Left renal cortex interstitium (tissue), 4 donors: ENCODE measurements at regions not wholly inside any gene's neighbourhood (a gene's known extent, or its start where the extent isn't known, plus 50 kb on each side); places are given as distances from the start of the nearest gene placed in this dataset.

Experiments used
- DNase-seq, 4 donors: peaks; one replicate each; pipeline ENCODE4 v3.0.0-alpha.2; 2013; ENCODE audit warnings: low read depth in 4 of 4, low spot score in 2 of 4, missing footprints in 1 of 4

- DNase-seq: no peak
Measured at GRCh38 chr12:43123461-43123860, 428.5 kb downstream of the ADAMTS20 start.

GRCh38 chr12:43120150-43120549 lies 431.9 kb downstream of the ADAMTS20 start:
- DNase-seq: no peak

- DNase-seq: no peak
Measured at GRCh38 chr12:43118881-43119280, 433.1 kb downstream of the ADAMTS20 start.

GRCh38 chr12:43118234-43118633 lies 433.8 kb downstream of the ADAMTS20 start:
- no peak for DNase-seq

- no peak for DNase-seq
Measured at GRCh38 chr12:43117226-43117930, 434.6 kb downstream of the ADAMTS20 start.

GRCh38 chr12:43115441-43116160 lies 436.4 kb downstream of the ADAMTS20 start:
- no peak for DNase-seq

GRCh38 chr12:43114316-43114715 lies 437.7 kb downstream of the ADAMTS20 start:
- no peak for DNase-seq

- DNase-seq: no peak
Measured at GRCh38 chr12:43113616-43114015, 438.4 kb downstream of the ADAMTS20 start.

GRCh38 chr12:43113135-43113534 lies 438.9 kb downstream of the ADAMTS20 start:
- no peak for DNase-seq

GRCh38 chr12:43112101-43112920 lies 439.7 kb downstream of the ADAMTS20 start:
- no peak for DNase-seq

- no peak for DNase-seq
Measured at GRCh38 chr12:43111608-43112007, 440.4 kb downstream of the ADAMTS20 start.

- DNase-seq: no peak
Measured at GRCh38 chr12:43109631-43110345, 442.2 kb downstream of the ADAMTS20 start.

GRCh38 chr12:43108656-43109055 lies 443.3 kb downstream of the ADAMTS20 start:
- DNase-seq: no peak

GRCh38 chr12:43107026-43107775 lies 444.8 kb downstream of the ADAMTS20 start:
- no peak for DNase-seq

- no peak for DNase-seq
Measured at GRCh38 chr12:43106355-43106754, 445.6 kb downstream of the ADAMTS20 start.

GRCh38 chr12:43105426-43105981 lies 446.5 kb downstream of the ADAMTS20 start:
- no peak for DNase-seq

GRCh38 chr12:43104494-43104893 lies 447.5 kb downstream of the ADAMTS20 start:
- no peak for DNase-seq

GRCh38 chr12:43103866-43104265 lies 448.1 kb downstream of the ADAMTS20 start:
- DNase-seq: no peak

GRCh38 chr12:43102546-43103264 lies 449.3 kb downstream of the ADAMTS20 start:
- DNase-seq: no peak
